Skin of body (tissue), 1 donor: ENCODE measurements at regions not wholly inside any gene's neighbourhood (a gene's known extent, or its start where the extent isn't known, plus 50 kb on each side); places are given as distances from the start of the nearest gene placed in this dataset.

Experiments
- DNase-seq: peaks from one replicate; lab custom pipeline; 2025; lab: John Stamatoyannopoulos, UW

DNA sequence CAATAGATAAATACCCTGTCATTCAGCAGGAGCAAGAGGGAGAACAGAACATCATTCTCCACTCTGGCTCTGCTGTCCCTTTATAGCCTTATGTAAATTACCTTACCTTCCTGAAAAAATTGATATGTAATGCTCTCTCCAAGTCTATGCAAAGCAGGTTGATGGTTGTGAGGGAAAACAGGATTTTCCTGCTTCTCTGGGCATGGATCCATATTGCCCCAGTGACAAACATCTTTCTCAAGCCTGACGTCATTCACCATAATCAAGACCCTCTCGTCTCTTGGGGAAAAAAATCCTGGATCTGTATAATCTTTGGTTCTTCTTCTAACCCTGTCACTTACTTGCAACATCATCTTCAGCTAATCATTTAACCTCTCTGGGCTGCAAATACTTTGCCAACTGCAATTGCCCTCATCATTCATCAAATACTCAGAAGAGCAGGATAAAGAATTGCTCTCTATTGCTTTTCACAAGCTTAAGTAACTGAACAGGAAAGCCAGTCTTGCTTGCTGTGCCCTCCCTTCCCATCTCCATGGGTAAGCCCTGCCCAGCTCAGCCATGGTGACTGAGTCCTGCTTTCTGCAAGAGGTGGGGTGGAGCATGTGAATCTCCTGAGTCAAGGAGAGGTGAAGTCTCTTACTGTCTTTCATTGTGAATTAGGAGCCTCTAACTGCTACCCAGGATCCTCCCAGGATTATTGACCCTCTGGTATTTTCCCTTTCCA, 123.7 kb upstream of the KLF7 start:
- DNase-seq, result no peak

GRCh38 chr2:207290833-207291624, 125.3 kb upstream of the KLF7 start:
- no peak for DNase-seq

DNA sequence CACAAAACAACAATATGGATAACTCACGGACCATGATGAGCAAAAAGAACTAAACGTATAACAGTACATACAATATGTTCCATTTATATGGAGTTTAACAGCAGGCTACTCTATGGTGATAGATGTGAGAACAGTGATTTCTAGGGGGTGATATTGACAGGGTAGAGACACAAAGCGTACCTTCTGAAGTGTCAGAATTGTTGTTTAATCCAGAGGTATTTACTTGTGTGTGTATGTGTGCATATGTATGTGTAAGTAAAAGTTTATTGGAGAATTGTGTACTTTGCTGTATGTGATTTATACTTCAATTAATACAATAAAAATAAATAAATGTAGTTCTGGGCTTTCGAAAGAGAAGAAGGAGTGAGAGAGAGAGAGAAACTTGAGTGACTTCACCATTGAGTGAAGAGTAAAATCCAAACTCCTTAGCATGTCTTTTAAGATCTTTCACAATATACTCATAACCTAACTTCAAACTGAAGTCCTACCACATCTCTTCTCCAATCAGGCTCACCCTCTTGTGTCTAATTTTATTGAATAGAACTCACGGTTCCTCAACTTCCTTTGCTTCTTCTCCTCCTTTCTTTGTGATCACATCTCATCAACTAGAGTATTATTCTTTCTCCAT, 126.0 kb upstream of the KLF7 start:
- no peak for DNase-seq

DNA sequence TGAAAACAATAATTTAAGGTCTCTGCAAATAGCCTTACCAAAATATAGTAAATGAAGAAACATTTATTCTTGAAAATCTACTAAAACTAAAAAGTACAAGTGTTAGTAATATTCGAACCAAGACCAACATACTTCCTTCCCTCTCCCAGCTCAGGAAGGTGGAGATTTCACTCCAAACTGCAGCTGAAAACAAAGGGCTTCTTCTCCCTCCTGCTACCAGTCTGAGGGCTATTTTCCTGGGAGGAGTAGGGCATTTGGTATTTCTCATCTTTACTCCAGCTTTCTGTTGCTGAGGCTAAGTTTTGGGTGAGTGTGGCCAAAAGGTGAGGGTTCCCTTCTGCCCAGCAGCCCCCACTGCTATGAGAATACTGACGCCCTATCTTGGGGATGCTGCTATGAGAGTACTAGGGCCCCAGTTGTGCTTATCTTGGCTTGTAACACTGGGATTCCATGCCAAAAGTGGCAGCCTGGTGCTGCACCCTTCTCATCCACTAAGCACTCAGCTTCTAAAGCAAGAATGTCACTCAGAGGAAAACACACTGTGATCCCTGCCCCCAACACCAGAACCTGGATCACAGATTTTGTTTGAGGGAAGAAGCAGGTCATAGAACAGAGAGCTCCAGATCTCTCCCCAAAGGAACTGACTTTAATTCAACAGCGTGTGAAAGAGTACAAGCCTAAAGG, 130.7 kb upstream of the KLF7 start:
- DNase-seq, result no peak

DNA sequence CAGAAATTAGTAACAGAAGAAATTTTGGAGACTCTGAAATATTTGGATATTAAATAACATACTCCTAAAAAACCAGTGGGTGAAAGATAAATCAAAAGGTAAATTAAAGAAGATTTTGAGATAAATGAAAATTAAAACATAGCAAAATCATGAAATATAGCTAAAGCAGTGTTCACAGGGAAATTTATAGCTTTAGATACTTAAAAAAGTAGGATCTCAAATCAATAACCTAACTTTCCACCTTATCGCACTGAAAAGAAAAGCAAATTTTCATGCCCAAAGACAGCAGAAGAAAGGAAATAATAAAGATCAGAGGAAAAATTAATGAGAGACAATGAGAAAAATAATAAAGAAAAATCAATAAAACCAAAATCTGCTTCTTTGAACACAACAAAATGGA, 135.1 kb upstream of the KLF7 start:
- DNase-seq, result no peak

DNA sequence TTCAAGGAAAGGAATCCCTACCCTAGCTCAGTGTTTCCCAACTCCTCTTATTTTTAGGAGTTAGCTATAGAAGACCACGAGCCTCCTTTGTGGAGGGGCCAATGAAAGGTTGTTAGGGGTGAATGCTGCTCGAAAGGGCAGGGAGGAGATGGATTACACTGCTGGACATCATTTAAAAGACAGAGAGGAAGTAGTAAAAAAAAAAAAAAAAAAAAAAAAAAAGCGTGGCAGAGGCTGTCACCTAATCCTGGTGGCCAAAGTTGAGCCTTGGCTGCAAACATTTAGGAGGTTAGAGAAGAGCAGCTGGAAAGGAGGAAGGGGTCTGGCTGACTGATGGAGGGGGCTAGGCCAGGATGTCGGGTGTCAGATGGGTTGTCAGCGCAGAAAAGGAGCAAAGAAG, 139.0 kb upstream of the KLF7 start:
- no peak for DNase-seq

DNA sequence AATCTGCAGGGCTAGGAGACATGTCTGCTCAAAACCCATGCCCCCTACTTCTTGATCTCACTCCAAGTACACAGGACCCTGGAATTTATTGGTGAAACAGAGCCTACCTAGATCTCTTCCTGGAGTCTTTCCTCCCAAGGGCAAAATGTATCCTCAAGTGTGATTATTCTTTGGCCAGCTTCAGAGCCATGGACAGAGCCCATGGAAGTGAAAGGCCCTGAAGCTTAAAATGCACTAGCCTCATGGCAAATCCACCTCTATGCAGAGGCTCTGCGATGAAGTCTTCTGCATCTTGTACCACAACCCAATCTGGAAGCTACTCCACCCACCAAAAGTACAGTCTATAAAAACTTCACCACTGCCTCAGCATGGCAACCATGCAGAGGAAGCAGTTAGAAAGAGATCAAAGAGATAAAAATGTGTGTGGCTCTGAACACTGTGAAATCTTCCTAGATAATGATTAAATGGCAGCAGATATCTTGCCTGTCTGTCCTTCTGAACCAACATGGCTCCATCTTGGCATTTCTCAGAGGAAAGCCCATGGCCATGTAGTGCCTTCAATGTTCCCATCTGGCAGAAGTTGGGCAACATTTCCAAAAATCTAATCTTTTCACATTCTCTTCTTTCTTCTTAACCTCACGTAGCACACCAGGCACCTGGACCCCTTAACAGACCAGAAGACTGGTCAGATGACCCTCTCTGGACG, 142.9 kb upstream of the KLF7 start:
- no peak for DNase-seq

DNA sequence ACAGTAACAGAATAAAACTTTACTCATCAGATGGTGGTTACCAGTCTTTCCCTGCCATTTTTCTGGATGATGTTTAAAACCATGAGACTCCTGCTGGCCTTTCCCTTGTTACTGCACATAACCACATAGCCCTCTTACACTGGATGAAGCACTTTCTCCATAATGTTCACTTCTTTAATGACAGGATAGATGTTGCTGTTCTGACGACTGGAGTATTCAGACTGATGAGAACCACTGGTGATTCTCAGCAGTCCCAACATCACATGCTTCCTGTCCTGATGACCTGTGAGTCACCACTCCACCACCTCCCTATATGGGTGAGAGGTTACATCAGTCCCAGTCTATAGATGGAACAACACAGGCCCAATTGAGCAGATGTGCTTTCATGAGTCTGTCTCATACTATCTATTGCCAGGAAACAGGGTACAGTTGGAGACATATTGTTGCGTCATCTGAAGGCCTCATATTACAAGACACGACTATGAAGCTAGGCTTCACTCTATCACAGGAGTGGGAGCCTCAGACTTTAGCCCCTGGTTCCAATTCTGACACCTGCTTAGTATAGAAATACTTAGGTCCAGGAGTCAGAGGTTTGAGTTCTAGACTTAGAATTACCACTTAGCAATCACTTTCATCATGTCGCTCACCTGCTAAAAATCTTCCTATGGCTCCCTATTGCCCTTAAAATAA, 145.7 kb upstream of the KLF7 start:
- no peak for DNase-seq

GRCh38 chr2:207312006-207312356, 146.2 kb upstream of the KLF7 start:
- no peak for DNase-seq

GRCh38 chr2:207313947-207314346, 148.2 kb upstream of the KLF7 start:
- DNase-seq, result no peak

- DNase-seq, result no peak
Measured at GRCh38 chr2:207315131-207315530, 149.4 kb upstream of the KLF7 start.

DNA sequence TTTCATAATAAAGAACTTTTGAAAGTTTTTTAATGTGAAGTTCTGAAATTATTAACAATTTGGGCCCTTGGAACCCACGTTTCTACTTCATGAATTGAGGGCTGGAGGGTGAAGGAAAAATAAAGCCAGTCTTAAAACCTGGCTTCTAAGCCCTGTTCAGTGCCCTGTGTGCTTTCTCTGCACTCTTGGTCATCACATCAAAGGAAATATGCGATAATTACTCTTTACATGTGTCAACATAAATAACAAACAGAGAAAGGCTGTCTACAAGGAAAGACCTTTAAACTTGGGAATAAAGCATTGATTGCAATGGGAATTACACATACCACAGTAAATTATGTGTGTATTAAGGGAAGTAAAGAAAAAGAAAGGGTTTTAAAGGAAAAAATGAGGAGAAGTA, 150.7 kb upstream of the KLF7 start:
- DNase-seq, result no peak

DNA sequence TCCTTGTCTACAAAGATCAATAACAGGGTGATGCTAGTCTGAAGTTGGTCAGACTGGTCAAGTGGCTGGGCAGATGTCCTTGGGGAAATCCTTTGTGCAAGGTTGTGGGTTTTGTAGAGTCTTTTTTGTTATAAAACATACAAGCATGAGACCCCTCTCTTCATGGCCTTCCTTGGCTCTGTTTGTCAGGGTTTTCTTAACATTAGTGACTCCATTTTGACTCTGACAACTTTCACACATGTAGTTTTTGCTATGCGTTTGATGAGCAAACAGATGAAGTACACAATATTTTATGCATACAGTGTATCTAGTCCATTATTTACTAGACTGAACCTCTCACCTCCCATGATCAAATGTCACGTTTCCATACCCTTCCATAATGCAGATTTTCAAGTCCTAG, 151.2 kb upstream of the KLF7 start:
- DNase-seq, result no peak

- no peak for DNase-seq
Measured at GRCh38 chr2:207317378-207317984, 151.7 kb upstream of the KLF7 start.

GRCh38 chr2:207318181-207318628, 152.5 kb upstream of the KLF7 start:
- no peak for DNase-seq

GRCh38 chr2:207319316-207319715, 153.6 kb upstream of the KLF7 start:
- DNase-seq, result no peak

DNA sequence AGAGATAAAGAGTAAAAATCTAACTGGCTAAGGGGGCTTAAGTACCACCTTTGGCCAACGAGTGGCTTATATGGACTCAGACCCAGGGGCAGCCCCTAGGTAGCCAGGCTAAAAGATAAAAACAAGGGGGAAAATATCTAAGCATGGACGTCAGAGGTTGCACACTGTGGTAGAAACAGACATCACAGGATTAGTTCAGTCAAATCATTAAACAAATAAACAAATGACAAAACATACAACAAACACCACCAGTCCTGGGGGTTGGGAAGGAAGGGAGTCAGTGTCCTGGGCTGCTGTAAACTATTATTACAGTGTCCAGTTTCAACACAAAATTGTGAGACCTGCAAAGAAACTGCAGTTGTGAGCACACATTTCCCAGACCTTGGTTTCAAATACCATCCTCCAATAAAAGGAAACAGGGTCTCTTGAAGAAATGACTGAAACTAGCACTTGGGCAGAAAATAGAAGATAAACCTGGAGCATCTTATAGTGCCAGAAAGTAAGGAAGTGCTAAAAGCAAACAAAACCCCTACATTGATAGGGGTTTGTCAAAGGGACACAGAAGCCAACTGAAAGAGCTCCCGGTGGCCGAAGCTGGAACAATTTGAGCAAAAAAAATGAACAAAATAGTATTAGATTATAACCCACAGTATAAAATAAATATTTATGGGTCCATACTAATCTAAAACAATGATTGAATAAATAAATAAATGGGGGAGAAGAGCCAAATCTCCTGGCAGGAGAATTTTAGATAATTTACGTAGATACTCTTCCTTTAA, 154.8 kb upstream of the KLF7 start:
- DNase-seq, result no peak

- no peak for DNase-seq
Measured at GRCh38 chr2:207321514-207321913, 155.8 kb upstream of the KLF7 start.

- DNase-seq, result no peak
Measured at GRCh38 chr2:207324001-207324400, 158.3 kb upstream of the KLF7 start.

- no peak for DNase-seq
Measured at GRCh38 chr2:207327513-207327912, 161.8 kb upstream of the KLF7 start.
